Upper lobe of left lung (tissue), 6 donors: ENCODE measurements at regions not wholly inside any gene's neighbourhood (a gene's known extent, or its start where the extent isn't known, plus 50 kb on each side); places are given as distances from the start of the nearest gene placed in this dataset.
"Not testable (repeated sequence)": the region's sequence is repeated elsewhere in the genome, so short reads cannot be mapped to it uniquely, and the experiment has no call there.

Experiments used
- ATAC-seq, 2 donors: fragments of 200-7000 bp; cut with Tn5 transposase; one replicate each; pipeline ENCODE4 v1.9.1; 2022; ENCODE audit warnings: mild to moderate bottlenecking in 2 of 2, moderate library complexity in 2 of 2; ENCODE audit not compliant: low FRiP score in 2 of 2
- DNase-seq, 2 donors: peaks; one replicate each; pipeline ENCODE4 v3.0.0-alpha.2; 2019 to 2020
- H3K27ac ChIP-seq, 4 donors: fragments of 200-600 bp; sonication (generic); one replicate each; pipeline ENCODE4 v1.5.1; 2016 to 2019
- H3K27me3 ChIP-seq, 4 donors: fragments of 200-600 bp; sonication (generic); one replicate each; pipeline ENCODE4 v1.5.1; 2017 to 2019
- H3K36me3 ChIP-seq, 4 donors: fragments of 200-600 bp; sonication (generic); one replicate each; pipeline ENCODE4 v1.5.1; 2016 to 2019
- H3K4me1 ChIP-seq, 4 donors: fragments of 200-600 bp; sonication (generic); one replicate each; pipeline ENCODE4 v1.5.1; 2018 to 2019
- H3K4me3 ChIP-seq, 4 donors: fragments of 200-600 bp; sonication (generic); one replicate each; pipeline ENCODE4 v1.5.1; 2017 to 2019; ENCODE audit warnings: mild to moderate bottlenecking in 2 of 4, moderate library complexity in 1 of 4
- H3K9me3 ChIP-seq, 4 donors: fragments of 200-600 bp; sonication (generic); one replicate each; pipeline ENCODE4 v1.5.1; 2018 to 2019
- CTCF ChIP-seq, 6 experiments: fragments of 450-650 bp in 4 of 6; fragments of 200-600 bp in 2 of 6; sonication (generic) in 2 of 6; IDR thresholded peaks; one replicate each; pipeline ENCODE4 v1.5.1; 2016 to 2019; ENCODE audit warnings: antibody characterized with exemption in 6 of 6
- EP300 ChIP-seq, 4 donors: sonication (generic); formaldehyde crosslinking; IDR thresholded peaks; one replicate each; pipeline ENCODE4 v1.5.1; 2017; ENCODE audit warnings: antibody characterized with exemption in 4 of 4, control low read depth in 2 of 4
- POLR2A ChIP-seq, 4 donors: fragments of 450-650 bp; IDR thresholded peaks; one replicate each; pipeline ENCODE4 v1.5.1; 2016 to 2017; ENCODE audit warnings: antibody characterized with exemption in 4 of 4, mild to moderate bottlenecking in 2 of 4
- POLR2AphosphoS5 ChIP-seq, 2 donors: sonication (generic); formaldehyde crosslinking; IDR thresholded peaks; one replicate each; pipeline ENCODE4 v1.5.1; 2017; ENCODE audit warnings: antibody characterized with exemption in 2 of 2
- WGBS, 2 donors: methylation state at CpG; one replicate each; pipeline ENCODE4 v1.1.5; 2017 to 2018; 5-methylcytosine and 5-hydroxymethylcytosine counted together
- donor health status: DM: no; HTN: no; CAD: no; lungs with moderate emphysema.
- donor health status: DM: no; HTN: yes; CAD: no; lungs with severe emphysema.

- TF ChIP-seq CTCF (IDR thresholded peaks at IDR 0.05), result no peak
- TF ChIP-seq POLR2AphosphoS5 (IDR thresholded peaks at IDR 0.05), result no peak
- TF ChIP-seq POLR2A (IDR thresholded peaks at IDR 0.05), result no peak
- no peak for TF ChIP-seq EP300 (IDR thresholded peaks at IDR 0.05)
- Histone ChIP-seq H3K36me3 (no peaks in the 10 kb centered on the region), H3K4me1 (no peaks in the 10 kb centered on the region), H3K27me3 (no peaks in the 10 kb centered on the region), H3K27ac (no peak overlapping the region), H3K4me3 (no peak overlapping the region), H3K9me3 (no peaks in the 10 kb centered on the region)
- DNase-seq, result no peak
- WGBS, 2 donors, result 80 to 81% methylated on average over 3 of the region's 3 CpGs
- ATAC-seq, result no peak
Measured at GRCh38 chr11:129711760-129712159, 103.9 kb upstream of the TMEM45B start.

DNA sequence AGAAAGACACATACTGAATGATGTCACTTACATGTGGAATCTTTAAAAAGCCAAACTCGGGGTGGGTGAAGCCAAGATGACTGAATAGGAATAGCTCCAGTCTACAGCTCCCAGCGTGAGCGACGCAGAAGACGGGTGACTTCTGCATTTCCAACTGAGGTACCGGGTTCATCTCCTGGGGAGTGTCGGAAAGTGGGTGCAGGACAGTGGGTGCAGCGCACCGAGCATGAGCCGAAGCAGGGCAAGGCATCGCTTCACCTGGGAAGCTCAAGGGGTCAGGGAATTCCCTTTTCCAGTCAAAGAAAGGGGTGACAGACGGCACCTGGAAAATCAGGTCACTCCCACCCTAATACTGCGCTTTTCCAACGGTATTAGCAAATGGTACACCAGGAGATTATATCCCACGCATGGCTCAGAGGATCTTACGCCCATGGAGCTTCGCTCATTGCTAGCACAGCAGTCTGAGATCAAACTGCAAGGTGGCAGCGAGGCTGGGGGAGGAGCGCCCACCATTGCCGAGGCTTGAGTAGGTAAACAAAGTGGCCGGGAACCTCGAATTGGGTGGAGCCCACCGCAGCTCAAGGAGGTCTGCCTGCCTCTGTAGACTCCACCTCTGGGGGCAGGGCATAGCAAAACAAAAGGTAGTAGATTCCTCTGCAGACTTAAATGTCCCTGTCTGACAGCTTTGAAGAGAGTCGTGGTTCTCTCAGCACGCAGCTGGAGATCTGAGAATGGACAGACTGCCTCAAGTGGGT is 103.0 kb upstream of the TMEM45B start:
- ATAC-seq, DNase-seq: not testable (repeated sequence)
- 89 to 93% methylated on average over 23 to 25 of the region's 25 CpGs for WGBS, 2 donors

GRCh38 chr11:129719037-129719436 is 96.6 kb upstream of the TMEM45B start:
- Histone ChIP-seq H3K36me3 (no peaks in the 10 kb centered on the region), H3K4me1 (no peaks in the 10 kb centered on the region), H3K9me3 (no peaks in the 10 kb centered on the region), H3K27ac (no peak overlapping the region), H3K4me3 (no peak overlapping the region), H3K27me3 (no peaks in the 10 kb centered on the region)
- 80 to 86% methylated on average over 3 of the region's 3 CpGs for WGBS, 2 donors
- no peak for TF ChIP-seq POLR2AphosphoS5 (IDR thresholded peaks at IDR 0.05)
- no peak for TF ChIP-seq CTCF (IDR thresholded peaks at IDR 0.05)
- no peak for TF ChIP-seq EP300 (IDR thresholded peaks at IDR 0.05)
- no peak for TF ChIP-seq POLR2A (IDR thresholded peaks at IDR 0.05)
- ATAC-seq, result no peak
- DNase-seq, result no peak

More for the DNA sequence above, 103.0 kb upstream of the TMEM45B start:
- not testable (repeated sequence) for H3K27me3 ChIP-seq, H3K27ac ChIP-seq, H3K4me3 ChIP-seq, H3K36me3 ChIP-seq, H3K4me1 ChIP-seq, H3K9me3 ChIP-seq

DNA sequence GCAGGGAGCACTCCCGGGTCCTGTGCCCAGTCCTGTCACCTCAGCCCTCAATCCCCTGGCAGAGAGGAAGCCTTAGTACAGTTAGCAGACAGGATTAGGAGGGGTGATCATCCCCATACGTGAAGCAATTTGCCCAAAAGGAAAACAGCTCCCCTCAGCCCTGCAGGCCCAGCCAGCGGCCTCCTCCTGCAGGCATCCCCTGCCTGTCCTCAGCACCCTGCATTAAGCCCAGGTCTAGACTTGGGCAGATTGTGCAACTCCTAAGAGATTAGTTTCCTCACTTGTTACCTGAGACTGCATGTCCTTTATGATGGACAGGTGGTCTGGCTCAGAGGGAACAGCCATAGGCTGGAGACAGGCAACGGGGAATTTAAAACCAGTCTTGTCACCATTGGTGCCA is 95.5 kb upstream of the TMEM45B start:
- Histone ChIP-seq H3K27ac (no peak overlapping the region), H3K4me3 (no peak overlapping the region), H3K36me3 (no peaks in the 10 kb centered on the region), H3K27me3 (no peaks in the 10 kb centered on the region), H3K9me3 (no peaks in the 10 kb centered on the region), H3K4me1 (no peaks in the 10 kb centered on the region)
- no peak for TF ChIP-seq EP300 (IDR thresholded peaks at IDR 0.05)
- TF ChIP-seq POLR2A (IDR thresholded peaks at IDR 0.05), result no peak
- no peak for TF ChIP-seq CTCF (IDR thresholded peaks at IDR 0.05)
- TF ChIP-seq POLR2AphosphoS5 (IDR thresholded peaks at IDR 0.05), result no peak
- 77 to 80% methylated on average over 4 of the region's 4 CpGs for WGBS, 2 donors
- ATAC-seq (no peak), DNase-seq (no peak)

DNA sequence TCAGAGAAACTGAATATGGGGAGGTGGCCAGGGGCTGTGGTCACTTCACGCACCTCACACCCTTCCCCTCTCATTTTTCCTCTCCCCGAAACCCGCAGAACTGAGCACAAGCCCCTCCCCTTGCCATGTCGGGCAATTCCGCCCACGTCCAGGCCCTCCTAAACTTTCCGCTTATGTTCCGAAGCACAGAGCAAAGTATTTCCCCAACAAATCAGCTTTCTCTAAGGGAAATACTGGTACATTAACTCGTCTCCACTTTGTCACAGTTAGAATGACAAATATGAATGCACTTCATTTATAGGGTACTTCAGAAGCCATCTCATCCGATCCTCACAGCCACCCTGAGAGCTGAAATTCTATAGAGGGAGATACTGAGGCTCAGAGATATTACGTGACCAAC is 94.7 kb upstream of the TMEM45B start:
- Histone ChIP-seq H3K36me3 (no peaks in the 10 kb centered on the region), H3K9me3 (no peaks in the 10 kb centered on the region), H3K4me3 (no peak overlapping the region), H3K4me1 (no peaks in the 10 kb centered on the region), H3K27me3 (no peaks in the 10 kb centered on the region), H3K27ac (no peak overlapping the region)
- DNase-seq (no peak), ATAC-seq (no peak)
- TF ChIP-seq EP300 (IDR thresholded peaks at IDR 0.05), result no peak
- no peak for TF ChIP-seq CTCF (IDR thresholded peaks at IDR 0.05)
- TF ChIP-seq POLR2A (IDR thresholded peaks at IDR 0.05), result no peak
- no peak for TF ChIP-seq POLR2AphosphoS5 (IDR thresholded peaks at IDR 0.05)
- WGBS, 2 donors, result 83 to 87% methylated on average over 11 of the region's 11 CpGs
